ENCODE measurements at regions not wholly inside any gene's neighbourhood (a gene's known extent, or its start where the extent isn't known, plus 50 kb on each side); places are given as distances from the start of the nearest gene placed in this dataset.

DNA sequence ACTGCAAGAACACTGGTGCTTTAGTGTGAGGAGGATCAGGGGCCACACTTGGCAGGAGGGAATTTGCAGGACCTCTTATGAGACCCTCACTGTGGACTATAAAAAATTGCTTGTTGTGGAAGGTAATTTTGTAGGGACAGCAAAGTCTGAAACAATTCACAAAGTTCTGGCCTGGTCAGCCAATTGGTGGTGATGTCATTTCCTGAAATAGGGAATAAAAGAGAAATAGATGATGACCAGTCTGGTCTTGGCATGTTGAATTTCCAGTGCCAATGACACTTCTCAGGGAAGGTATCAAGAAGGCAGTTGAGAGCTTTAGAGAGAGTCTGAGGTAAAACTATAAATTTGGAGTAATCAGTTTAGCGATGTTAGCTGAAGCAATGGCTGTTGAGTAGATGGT is 129.3 kb upstream of the LMNTD1 start:
- peaks cover 11% of the 10 kb centered on the region for H3K4me1 Mint-ChIP-seq
- DNase-seq (ENCODE audit: low spot score): no peak
- POLR2A ChIA-PET: no interaction called here
- H3K36me3 Mint-ChIP-seq: peaks cover 3% of the 10 kb centered on the region; the same call in 1 of the 2 replicates
- no peak overlapping the region for H3K4me3 Mint-ChIP-seq
- H3K27me3 Mint-ChIP-seq (ENCODE audit: low read depth): peaks cover 3% of the 10 kb centered on the region; the same call in 1 of the 2 replicates
- TF ChIP-seq TEAD1 (CRISPR knock-in tag; IDR thresholded peaks at IDR 0.05): no peak
- TF ChIP-seq, protein P1, sequence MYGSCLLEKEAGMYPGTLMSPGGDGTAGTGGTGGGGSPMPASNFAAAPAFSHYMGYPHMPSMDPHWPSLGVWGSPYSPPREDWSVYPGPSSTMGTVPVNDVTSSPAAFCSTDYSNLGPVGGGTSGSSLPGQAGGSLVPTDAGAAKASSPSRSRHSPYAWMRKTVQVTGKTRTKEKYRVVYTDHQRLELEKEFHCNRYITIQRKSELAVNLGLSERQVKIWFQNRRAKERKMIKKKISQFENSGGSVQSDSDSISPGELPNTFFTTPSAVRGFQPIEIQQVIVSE (CRISPR knock-in tag; IDR thresholded peaks at IDR 0.05; ENCODE audit: borderline replicate concordance): no peak
- TF ChIP-seq MYBL2 (CRISPR knock-in tag; IDR thresholded peaks at IDR 0.05): no peak
- TF ChIP-seq GTF2I (CRISPR knock-in tag; conservative IDR thresholded peaks at IDR 0.05): no peak
- no peak for TF ChIP-seq NFYB (CRISPR knock-in tag; conservative IDR thresholded peaks at IDR 0.05; ENCODE audit: low read depth)
- TF ChIP-seq HMGA2 (CRISPR knock-in tag; IDR thresholded peaks at IDR 0.05): no peak
- TF ChIP-seq, protein P2, sequence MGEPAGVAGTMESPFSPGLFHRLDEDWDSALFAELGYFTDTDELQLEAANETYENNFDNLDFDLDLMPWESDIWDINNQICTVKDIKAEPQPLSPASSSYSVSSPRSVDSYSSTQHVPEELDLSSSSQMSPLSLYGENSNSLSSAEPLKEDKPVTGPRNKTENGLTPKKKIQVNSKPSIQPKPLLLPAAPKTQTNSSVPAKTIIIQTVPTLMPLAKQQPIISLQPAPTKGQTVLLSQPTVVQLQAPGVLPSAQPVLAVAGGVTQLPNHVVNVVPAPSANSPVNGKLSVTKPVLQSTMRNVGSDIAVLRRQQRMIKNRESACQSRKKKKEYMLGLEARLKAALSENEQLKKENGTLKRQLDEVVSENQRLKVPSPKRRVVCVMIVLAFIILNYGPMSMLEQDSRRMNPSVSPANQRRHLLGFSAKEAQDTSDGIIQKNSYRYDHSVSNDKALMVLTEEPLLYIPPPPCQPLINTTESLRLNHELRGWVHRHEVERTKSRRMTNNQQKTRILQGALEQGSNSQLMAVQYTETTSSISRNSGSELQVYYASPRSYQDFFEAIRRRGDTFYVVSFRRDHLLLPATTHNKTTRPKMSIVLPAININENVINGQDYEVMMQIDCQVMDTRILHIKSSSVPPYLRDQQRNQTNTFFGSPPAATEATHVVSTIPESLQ (CRISPR knock-in tag; IDR thresholded peaks at IDR 0.05): no peak
- TF ChIP-seq CBFB (CRISPR knock-in tag; IDR thresholded peaks at IDR 0.05; ENCODE audit: low read depth): no peak
- TF ChIP-seq RELA (CRISPR knock-in tag; IDR thresholded peaks at IDR 0.05; ENCODE audit: borderline replicate concordance): no peak
- TF ChIP-seq MXD4 (CRISPR knock-in tag; IDR thresholded peaks at IDR 0.05; ENCODE audit: borderline replicate concordance): no peak
- TF ChIP-seq, protein P3, sequence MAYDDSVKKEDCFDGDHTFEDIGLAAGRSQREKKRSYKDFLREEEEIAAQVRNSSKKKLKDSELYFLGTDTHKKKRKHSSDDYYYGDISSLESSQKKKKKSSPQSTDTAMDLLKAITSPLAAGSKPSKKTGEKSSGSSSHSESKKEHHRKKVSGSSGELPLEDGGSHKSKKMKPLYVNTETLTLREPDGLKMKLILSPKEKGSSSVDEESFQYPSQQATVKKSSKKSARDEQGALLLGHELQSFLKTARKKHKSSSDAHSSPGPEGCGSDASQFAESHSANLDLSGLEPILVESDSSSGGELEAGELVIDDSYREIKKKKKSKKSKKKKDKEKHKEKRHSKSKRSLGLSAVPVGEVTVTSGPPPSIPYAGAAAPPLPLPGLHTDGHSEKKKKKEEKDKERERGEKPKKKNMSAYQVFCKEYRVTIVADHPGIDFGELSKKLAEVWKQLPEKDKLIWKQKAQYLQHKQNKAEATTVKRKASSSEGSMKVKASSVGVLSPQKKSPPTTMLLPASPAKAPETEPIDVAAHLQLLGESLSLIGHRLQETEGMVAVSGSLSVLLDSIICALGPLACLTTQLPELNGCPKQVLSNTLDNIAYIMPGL (CRISPR knock-in tag; IDR thresholded peaks at IDR 0.05): no peak
- TF ChIP-seq ZNF263 (CRISPR knock-in tag; IDR thresholded peaks at IDR 0.05; ENCODE audit: low read depth): no peak
- TF ChIP-seq TP53 (CRISPR knock-in tag; IDR thresholded peaks at IDR 0.05): no peak
- TF ChIP-seq CREB1 (CRISPR knock-in tag; IDR thresholded peaks at IDR 0.05): no peak
- TF ChIP-seq, protein P4, sequence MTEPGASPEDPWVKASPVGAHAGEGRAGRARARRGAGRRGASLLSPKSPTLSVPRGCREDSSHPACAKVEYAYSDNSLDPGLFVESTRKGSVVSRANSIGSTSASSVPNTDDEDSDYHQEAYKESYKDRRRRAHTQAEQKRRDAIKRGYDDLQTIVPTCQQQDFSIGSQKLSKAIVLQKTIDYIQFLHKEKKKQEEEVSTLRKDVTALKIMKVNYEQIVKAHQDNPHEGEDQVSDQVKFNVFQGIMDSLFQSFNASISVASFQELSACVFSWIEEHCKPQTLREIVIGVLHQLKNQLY (CRISPR knock-in tag; IDR thresholded peaks at IDR 0.05): no peak
- TF ChIP-seq, protein P5, sequence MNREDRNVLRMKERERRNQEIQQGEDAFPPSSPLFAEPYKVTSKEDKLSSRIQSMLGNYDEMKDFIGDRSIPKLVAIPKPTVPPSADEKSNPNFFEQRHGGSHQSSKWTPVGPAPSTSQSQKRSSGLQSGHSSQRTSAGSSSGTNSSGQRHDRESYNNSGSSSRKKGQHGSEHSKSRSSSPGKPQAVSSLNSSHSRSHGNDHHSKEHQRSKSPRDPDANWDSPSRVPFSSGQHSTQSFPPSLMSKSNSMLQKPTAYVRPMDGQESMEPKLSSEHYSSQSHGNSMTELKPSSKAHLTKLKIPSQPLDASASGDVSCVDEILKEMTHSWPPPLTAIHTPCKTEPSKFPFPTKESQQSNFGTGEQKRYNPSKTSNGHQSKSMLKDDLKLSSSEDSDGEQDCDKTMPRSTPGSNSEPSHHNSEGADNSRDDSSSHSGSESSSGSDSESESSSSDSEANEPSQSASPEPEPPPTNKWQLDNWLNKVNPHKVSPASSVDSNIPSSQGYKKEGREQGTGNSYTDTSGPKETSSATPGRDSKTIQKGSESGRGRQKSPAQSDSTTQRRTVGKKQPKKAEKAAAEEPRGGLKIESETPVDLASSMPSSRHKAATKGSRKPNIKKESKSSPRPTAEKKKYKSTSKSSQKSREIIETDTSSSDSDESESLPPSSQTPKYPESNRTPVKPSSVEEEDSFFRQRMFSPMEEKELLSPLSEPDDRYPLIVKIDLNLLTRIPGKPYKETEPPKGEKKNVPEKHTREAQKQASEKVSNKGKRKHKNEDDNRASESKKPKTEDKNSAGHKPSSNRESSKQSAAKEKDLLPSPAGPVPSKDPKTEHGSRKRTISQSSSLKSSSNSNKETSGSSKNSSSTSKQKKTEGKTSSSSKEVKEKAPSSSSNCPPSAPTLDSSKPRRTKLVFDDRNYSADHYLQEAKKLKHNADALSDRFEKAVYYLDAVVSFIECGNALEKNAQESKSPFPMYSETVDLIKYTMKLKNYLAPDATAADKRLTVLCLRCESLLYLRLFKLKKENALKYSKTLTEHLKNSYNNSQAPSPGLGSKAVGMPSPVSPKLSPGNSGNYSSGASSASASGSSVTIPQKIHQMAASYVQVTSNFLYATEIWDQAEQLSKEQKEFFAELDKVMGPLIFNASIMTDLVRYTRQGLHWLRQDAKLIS (CRISPR knock-in tag; IDR thresholded peaks at IDR 0.05; ENCODE audit: borderline replicate concordance): no peak
- TF ChIP-seq, protein P6, sequence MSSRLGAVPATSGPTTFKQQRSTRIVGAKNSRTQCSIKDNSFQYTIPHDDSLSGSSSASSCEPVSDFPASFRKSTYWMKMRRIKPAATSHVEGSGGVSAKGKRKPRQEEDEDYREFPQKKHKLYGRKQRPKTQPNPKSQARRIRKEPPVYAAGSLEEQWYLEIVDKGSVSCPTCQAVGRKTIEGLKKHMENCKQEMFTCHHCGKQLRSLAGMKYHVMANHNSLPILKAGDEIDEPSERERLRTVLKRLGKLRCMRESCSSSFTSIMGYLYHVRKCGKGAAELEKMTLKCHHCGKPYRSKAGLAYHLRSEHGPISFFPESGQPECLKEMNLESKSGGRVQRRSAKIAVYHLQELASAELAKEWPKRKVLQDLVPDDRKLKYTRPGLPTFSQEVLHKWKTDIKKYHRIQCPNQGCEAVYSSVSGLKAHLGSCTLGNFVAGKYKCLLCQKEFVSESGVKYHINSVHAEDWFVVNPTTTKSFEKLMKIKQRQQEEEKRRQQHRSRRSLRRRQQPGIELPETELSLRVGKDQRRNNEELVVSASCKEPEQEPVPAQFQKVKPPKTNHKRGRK (CRISPR knock-in tag; IDR thresholded peaks at IDR 0.05; ENCODE audit: borderline replicate concordance): no peak
- TF ChIP-seq, protein P7, sequence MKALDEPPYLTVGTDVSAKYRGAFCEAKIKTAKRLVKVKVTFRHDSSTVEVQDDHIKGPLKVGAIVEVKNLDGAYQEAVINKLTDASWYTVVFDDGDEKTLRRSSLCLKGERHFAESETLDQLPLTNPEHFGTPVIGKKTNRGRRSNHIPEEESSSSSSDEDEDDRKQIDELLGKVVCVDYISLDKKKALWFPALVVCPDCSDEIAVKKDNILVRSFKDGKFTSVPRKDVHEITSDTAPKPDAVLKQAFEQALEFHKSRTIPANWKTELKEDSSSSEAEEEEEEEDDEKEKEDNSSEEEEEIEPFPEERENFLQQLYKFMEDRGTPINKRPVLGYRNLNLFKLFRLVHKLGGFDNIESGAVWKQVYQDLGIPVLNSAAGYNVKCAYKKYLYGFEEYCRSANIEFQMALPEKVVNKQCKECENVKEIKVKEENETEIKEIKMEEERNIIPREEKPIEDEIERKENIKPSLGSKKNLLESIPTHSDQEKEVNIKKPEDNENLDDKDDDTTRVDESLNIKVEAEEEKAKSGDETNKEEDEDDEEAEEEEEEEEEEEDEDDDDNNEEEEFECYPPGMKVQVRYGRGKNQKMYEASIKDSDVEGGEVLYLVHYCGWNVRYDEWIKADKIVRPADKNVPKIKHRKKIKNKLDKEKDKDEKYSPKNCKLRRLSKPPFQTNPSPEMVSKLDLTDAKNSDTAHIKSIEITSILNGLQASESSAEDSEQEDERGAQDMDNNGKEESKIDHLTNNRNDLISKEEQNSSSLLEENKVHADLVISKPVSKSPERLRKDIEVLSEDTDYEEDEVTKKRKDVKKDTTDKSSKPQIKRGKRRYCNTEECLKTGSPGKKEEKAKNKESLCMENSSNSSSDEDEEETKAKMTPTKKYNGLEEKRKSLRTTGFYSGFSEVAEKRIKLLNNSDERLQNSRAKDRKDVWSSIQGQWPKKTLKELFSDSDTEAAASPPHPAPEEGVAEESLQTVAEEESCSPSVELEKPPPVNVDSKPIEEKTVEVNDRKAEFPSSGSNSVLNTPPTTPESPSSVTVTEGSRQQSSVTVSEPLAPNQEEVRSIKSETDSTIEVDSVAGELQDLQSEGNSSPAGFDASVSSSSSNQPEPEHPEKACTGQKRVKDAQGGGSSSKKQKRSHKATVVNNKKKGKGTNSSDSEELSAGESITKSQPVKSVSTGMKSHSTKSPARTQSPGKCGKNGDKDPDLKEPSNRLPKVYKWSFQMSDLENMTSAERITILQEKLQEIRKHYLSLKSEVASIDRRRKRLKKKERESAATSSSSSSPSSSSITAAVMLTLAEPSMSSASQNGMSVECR (CRISPR knock-in tag; IDR thresholded peaks at IDR 0.05; ENCODE audit: borderline replicate concordance): no peak
- no peak for TF ChIP-seq TEAD4 (CRISPR knock-in tag; IDR thresholded peaks at IDR 0.05)
- H3K27ac Mint-ChIP-seq: no peak overlapping the region
- H3K9me3 Mint-ChIP-seq: peaks cover 5% of the 10 kb centered on the region
- ATAC-seq: no peak
- CTCF ChIA-PET: no interaction called here
